ENCODE measurements at regions not wholly inside any gene's neighbourhood (a gene's known extent, or its start where the extent isn't known, plus 50 kb on each side); places are given as distances from the start of the nearest gene placed in this dataset.

DNA sequence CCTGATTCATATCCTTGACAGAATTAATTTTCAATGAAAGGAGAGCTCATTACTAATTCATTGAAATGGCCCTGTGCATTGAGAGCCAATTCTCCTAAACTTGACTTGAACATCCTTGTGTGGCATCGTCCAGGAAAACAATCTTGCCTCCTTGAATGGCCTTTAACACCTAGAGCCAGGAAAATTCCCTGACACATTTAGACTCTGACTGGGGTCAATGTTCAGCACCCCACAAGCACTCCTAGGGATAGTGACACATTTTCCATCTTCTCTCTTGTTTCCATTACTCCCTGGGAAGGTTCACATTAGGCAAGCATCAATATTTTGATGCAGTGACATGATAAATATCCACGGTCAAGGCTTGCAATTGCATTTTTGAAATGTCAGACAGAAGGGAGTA is 218.9 kb downstream of the LACC1 start:
- TF ChIP-seq ZNF274 (IDR thresholded peaks at IDR 0.05; ENCODE audit: low read depth, low read length) (no peak), SUZ12 (IDR thresholded peaks at IDR 0.05; ENCODE audit: extremely low read depth, insufficient read depth, insufficient read length) (no peak)
